RWPE2 (cell line): ENCODE measurements at regions not wholly inside any gene's neighbourhood (a gene's known extent, or its start where the extent isn't known, plus 50 kb on each side); places are given as distances from the start of the nearest gene placed in this dataset.
A peak's percentile ranks its signal among the peaks of the same experiment; 100 is the strongest.
"Not testable (repeated sequence)": the region's sequence is repeated elsewhere in the genome, so short reads cannot be mapped to it uniquely, and the experiment has no call there.

Source experiments
- ATAC-seq: fragments of 200-7000 bp; cut with Tn5 transposase; 3 replicates; pipeline ENCODE4 v1.9.1; 2021; ENCODE audit warnings: low read depth
- DNase-seq: peaks from one replicate; pipeline ENCODE4 v3.0.0-alpha.2; 2020; ENCODE audit warnings: low spot score
- H3K27ac ChIP-seq: fragments of 450-650 bp; 2 replicates; pipeline ENCODE4 v1.5.1; 2017; ENCODE audit warnings: mild to moderate bottlenecking; ENCODE audit not compliant: poor library complexity, severe bottlenecking
- H3K27me3 ChIP-seq: fragments of 250-450 bp; sonication (Bioruptor Pico); 2 replicates; pipeline ENCODE4 v1.5.1; 2021; ENCODE audit warnings: mild to moderate bottlenecking, moderate library complexity; ENCODE audit not compliant: insufficient read depth, poor library complexity, severe bottlenecking
- H3K36me3 ChIP-seq: fragments of 250-450 bp; sonication (Bioruptor Pico); 2 replicates; pipeline ENCODE4 v1.5.1; 2020; ENCODE audit warnings: low read depth, mild to moderate bottlenecking, moderate library complexity
- H3K4me1 ChIP-seq: fragments of 250-450 bp; sonication (Bioruptor Pico); 2 replicates; pipeline ENCODE4 v1.5.1; 2021; ENCODE audit warnings: mild to moderate bottlenecking, moderate library complexity; ENCODE audit not compliant: insufficient read depth, poor library complexity, severe bottlenecking
- H3K4me3 ChIP-seq: fragments of 250-450 bp; sonication (Bioruptor Pico); 2 replicates; pipeline ENCODE4 v1.5.1; 2021; ENCODE audit warnings: mild to moderate bottlenecking, moderate library complexity; ENCODE audit not compliant: severe bottlenecking
- H3K9me3 ChIP-seq: fragments of 250-450 bp; sonication (Bioruptor Pico); 2 replicates; pipeline ENCODE4 v1.5.1; 2021; ENCODE audit warnings: mild to moderate bottlenecking, moderate library complexity; ENCODE audit not compliant: severe bottlenecking
- TF ChIP-seq, protein P1 (sequence below): fragments of 450-650 bp; IDR thresholded peaks from one replicate; pipeline ENCODE4 v1.5.1; 2017; ENCODE audit warnings: mild to moderate bottlenecking, moderate library complexity; ENCODE audit not compliant: poor library complexity, severe bottlenecking

DNA sequence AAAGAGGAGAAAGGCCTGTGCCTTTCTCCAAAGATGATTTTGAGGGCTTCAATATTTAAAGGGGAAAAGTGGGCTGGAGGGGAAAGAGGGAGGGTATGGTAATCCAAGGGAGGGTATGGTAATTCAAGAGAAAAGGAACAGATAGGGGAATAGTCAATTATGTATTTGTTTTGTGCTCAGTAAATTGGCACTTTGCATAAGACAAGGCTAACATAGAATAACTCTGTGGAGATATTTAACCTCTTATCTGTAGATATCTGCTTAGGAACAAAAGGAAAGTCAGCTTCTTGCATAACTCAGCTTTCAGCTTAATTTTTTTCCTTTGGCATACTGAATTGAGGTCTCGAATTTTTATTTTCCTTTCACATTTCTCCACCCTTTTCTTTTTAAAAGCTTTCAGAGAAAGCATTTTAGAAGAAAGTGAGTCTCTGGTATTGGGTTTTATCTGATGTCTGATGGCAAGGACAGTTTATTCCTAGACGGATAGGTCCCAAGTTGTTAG is 119.9 kb upstream of the F3 start:
- peak overlapping the region; percentile 67 for H3K27ac ChIP-seq
- no peak for DNase-seq
- H3K27me3 ChIP-seq = no peaks in the 10 kb centered on the region
- H3K4me1 ChIP-seq = peaks cover 28% of the 10 kb centered on the region
- ATAC-seq = no peak
- peaks cover 4% of the 10 kb centered on the region for H3K9me3 ChIP-seq
- H3K36me3 ChIP-seq = no peaks in the 10 kb centered on the region
- H3K4me3 ChIP-seq = no peak overlapping the region
- TF ChIP-seq, protein P1, sequence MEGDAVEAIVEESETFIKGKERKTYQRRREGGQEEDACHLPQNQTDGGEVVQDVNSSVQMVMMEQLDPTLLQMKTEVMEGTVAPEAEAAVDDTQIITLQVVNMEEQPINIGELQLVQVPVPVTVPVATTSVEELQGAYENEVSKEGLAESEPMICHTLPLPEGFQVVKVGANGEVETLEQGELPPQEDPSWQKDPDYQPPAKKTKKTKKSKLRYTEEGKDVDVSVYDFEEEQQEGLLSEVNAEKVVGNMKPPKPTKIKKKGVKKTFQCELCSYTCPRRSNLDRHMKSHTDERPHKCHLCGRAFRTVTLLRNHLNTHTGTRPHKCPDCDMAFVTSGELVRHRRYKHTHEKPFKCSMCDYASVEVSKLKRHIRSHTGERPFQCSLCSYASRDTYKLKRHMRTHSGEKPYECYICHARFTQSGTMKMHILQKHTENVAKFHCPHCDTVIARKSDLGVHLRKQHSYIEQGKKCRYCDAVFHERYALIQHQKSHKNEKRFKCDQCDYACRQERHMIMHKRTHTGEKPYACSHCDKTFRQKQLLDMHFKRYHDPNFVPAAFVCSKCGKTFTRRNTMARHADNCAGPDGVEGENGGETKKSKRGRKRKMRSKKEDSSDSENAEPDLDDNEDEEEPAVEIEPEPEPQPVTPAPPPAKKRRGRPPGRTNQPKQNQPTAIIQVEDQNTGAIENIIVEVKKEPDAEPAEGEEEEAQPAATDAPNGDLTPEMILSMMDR = no peak

DNA sequence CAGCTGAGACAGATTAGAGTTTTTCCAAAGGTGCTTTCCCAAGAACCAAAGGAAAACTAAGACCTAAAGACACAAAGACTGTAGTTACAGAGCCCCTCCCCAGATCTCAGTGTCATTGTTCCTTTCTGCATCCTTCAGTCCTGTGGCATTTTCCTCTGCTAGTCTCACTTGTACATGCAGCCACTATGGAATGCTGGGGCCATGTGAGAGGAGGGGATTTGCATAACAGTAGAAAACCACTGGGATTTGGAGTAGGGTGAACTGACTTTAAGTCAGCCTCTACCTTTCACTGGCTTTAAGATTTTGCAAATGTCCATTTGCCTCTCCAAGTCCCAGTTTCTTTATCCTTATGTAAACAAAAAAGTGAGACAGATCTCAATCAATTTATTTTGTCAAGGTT is 119.4 kb upstream of the F3 start:
- H3K4me1 ChIP-seq = peaks cover 28% of the 10 kb centered on the region
- H3K27me3 ChIP-seq = no peaks in the 10 kb centered on the region
- no peak overlapping the region for H3K4me3 ChIP-seq
- peaks cover 4% of the 10 kb centered on the region for H3K9me3 ChIP-seq
- peak overlapping the region; percentile 67 for H3K27ac ChIP-seq
- TF ChIP-seq, protein P1 = no peak
- ATAC-seq = no peak
- DNase-seq = no peak
- H3K36me3 ChIP-seq = no peaks in the 10 kb centered on the region

DNA sequence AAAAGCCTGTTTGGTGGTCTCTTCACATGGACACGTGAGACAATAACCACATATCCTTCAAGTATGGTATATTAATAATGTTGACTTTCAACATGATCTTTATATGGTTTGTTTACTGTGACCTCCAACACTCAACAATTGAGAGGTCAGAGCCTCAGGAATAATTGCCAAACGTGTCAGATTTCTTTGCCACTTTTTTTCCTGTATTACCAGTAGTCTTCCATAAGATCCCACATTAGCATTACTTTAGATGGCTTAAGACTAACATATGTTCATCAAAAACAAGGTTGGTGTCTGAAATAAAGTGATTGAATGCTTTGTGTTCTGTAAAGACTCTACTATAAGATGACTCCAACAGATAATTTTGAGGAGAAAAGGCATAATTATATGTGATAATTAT is 118.7 kb upstream of the F3 start:
- TF ChIP-seq, protein P1 = no peak
- Histone ChIP-seq H3K4me1 (peaks cover 28% of the 10 kb centered on the region), H3K9me3 (peaks cover 4% of the 10 kb centered on the region), H3K27ac (peak overlapping the region; percentile 67), H3K27me3 (no peaks in the 10 kb centered on the region), H3K36me3 (no peaks in the 10 kb centered on the region), H3K4me3 (no peak overlapping the region)
- DNase-seq = no peak
- no peak for ATAC-seq

DNA sequence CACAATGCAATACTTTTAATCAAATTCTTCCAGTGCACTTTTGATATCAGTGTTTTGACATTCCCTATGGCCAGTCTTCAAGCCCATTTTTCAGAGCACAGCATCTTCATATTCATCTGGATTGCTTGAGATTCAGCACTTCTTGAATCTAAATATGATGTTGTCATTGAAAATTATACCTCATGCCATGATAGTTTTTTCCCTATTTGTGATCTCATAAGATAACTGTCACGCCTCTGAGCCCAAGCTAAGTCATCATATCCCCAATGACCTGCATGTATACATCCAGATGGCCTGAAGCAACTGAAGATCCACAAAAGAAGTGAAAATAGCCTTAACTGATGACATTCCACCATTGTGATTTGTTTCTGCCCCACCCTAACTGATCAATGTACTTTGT is 117.6 kb upstream of the F3 start:
- H3K4me3 ChIP-seq, DNase-seq, H3K27me3 ChIP-seq, H3K36me3 ChIP-seq, H3K9me3 ChIP-seq, ATAC-seq: not testable (repeated sequence)
- Histone ChIP-seq H3K27ac (peak overlapping the region; percentile 67), H3K4me1 (peaks cover 34% of the 10 kb centered on the region)

DNA sequence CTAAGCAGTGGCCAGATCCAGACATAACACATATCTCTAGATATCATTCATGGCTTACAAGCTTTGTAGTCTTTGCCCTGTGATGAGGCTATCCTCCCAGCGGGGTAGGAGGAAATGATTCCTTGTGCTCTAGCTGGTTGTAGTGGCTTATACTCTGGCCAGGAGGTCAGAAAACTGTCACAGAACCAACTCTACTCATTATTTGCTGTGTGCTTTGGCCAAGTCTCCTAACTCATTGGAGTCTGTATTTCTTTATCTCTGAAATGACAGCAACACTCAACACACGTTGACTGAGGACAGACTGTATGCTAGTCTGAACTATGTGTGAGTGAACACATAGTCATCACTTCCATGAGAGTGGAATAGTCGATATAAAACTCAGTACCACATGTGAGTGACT is 116.7 kb upstream of the F3 start:
- H3K36me3 ChIP-seq = no peaks in the 10 kb centered on the region
- H3K4me1 ChIP-seq = peaks cover 44% of the 10 kb centered on the region
- H3K27ac ChIP-seq = peak overlapping the region; percentile 67
- H3K9me3 ChIP-seq = no peaks in the 10 kb centered on the region
- ATAC-seq (peak; percentile 40; the same call in 1 of the 3 replicates), DNase-seq (no peak)
- TF ChIP-seq, protein P1 = no peak
- no peaks in the 10 kb centered on the region for H3K27me3 ChIP-seq
- no peak overlapping the region for H3K4me3 ChIP-seq

DNA sequence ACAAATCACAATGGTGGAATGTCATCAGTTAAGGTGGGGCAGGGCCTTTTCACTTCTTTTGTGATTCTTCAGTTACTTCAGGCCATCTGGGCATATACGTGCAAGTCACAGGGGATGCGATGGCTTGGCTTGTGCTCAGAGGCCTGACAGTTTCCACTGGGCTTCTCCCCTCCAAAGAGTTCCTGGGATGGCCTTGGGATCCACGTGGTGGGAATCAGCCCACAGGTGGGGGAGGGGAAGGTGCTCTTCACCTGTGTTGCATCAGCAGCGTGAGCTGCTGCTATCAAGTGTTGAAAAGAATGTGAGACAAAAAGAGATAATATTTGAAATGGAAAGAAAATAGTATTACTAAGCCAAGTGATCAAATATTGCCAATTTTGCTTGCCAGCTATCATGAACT is 116.2 kb upstream of the F3 start:
- Histone ChIP-seq H3K27ac (peak overlapping the region; percentile 67), H3K4me1 (peaks cover 44% of the 10 kb centered on the region)
- not testable (repeated sequence) for H3K9me3 ChIP-seq, H3K36me3 ChIP-seq, ATAC-seq, H3K27me3 ChIP-seq, DNase-seq, H3K4me3 ChIP-seq
